Prostate gland (tissue), 1 donor: ENCODE measurements at regions not wholly inside any gene's neighbourhood (a gene's known extent, or its start where the extent isn't known, plus 50 kb on each side); places are given as distances from the start of the nearest gene placed in this dataset.

Experiments
- POLR2A ChIP-seq: fragments of 450-650 bp; IDR thresholded peaks from one replicate; pipeline ENCODE4 v1.6.1; 2016; ENCODE audit warnings: antibody characterized with exemption, mild to moderate bottlenecking
- POLR2AphosphoS5 ChIP-seq: sonication (generic); formaldehyde crosslinking; IDR thresholded peaks from one replicate; pipeline ENCODE4 v1.6.1; 2017; ENCODE audit warnings: antibody characterized with exemption

DNA sequence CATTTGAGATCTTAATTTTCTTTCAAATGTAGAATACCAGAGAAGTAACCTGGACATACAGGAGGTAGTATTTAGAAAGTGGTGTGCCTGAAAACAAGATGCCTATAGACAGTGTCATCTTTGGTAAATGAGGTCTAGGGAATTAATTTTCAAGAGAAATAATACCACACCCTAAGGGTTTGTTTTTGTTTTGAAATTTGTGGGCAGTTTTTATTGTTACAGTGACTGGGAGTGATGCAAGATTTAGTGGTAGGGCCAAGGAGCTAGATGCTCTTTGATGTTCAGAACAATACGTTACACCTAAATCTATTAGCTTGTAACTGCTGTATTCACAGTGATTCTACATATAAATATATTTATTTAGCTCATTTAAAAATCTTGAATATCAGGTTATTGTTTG lies 856.5 kb upstream of the MAP3K7 start:
- TF ChIP-seq POLR2AphosphoS5 (no peak), POLR2A (no peak)
